Hippocampal formation (tissue), 2 donors: ENCODE measurements at regions not wholly inside any gene's neighbourhood (a gene's known extent, or its start where the extent isn't known, plus 50 kb on each side); places are given as distances from the start of the nearest gene placed in this dataset.

Source experiments
- DNase-seq, 2 donors: peaks; one replicate each; lab custom pipeline; 2025; lab: John Stamatoyannopoulos, UW

DNA sequence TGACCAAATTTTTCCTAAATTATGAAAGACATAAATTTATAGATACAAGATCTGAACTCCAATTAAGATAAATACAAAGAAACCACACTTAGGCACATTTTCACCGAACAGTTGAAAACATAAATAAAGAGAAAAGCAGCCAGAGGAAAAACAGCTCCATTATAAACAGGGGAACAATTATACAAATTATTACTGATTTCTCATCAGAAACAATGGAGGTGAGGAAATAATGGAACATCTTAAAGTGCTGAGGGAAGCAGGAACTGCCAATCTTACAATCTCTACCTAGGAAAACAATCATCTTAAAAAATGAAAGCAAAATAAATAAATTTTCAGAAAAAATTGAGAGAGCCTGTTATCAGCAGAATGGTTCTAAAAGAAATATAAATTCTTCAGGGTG, 234.4 kb upstream of the PMFBP1 start:
- DNase-seq = no peak

DNA sequence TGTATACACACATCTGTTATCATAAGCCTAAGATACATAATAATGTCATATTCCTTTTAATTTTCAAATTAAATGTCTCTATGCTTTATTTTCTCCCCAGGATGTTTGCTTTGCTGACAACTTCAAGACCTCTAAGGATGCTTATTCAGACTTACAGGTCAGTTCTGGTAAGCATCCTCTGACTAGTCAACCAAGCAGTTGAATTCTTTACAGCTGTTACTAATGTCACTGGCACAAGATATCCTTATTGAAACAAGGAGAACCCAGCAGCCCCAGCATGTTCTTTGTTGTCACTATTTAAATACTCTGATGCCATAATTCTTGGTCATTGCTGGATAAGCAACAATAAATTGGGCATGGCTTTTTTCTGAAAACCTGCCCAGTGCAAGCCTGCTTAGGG, 232.3 kb upstream of the PMFBP1 start:
- DNase-seq = no peak

DNA sequence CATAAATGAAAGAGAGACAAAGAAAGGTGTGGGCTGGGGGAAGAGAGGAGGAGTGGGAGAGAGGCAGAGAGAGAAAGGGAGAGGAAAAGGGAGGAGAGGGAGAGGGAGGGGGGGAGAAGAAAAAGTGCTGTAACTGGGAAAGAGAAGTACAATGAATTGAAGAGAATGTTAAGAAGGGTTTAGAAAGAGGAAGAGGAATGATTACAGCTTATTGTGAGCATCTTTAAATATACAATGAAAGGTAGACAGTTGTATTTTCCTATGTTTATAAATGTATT, 229.1 kb upstream of the PMFBP1 start:
- no peak for DNase-seq

DNA sequence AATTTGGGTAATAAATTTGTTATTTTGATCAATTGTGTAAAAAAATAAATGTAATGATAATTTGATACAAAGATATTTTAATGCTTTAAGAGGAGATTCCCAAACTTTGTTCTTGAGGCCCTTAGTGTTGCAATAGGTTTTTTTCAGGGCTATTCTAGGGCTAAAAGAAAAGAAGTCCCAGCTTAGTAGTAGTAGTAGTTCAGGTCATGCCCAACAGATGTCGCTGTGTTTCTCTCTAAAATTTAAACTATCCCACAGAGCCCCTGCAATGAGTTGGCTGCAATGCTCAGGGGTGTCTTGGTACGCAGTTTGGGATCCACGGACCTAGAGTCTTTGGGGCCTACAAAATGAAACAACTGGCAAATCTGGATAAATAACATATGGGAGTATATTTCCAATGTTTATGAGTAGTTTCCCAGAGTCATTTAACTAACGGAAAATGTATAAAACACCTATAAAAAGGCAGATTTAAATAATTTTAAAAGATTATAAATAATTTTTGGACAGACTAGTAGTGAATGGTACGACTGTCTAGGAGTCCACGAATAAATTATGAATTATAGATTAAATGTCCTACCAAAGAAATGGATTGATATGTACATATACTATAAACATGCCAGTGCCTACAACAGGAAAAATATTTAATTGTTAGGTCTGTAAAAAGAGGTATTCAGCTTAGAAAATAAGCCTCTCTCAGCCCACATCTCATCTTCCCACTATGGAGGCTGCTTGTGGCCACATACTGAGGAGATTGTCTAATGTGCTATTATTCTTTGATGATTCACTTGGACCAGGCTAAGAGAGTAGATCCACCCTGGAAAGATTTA, 228.5 kb upstream of the PMFBP1 start:
- peak; percentile 48 to 62 for DNase-seq

DNA sequence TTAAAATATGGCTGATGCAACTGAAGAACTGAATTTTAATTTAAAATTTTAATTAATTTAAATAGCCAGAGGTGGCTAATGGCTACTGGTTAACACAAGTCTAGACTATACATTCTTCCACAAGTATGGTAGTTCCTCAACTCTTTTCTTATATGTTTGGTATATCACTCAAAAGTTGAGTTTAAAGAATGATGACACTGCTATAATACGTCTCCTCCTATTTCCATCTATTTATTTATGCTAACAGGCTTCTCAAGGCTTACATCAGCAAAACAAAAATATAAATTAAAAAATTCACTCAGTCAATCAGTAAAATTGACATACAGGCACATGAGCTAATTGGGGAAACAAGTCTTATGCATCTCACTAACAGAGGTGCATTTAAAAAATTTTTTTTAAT, 227.9 kb upstream of the PMFBP1 start:
- no peak for DNase-seq

DNA sequence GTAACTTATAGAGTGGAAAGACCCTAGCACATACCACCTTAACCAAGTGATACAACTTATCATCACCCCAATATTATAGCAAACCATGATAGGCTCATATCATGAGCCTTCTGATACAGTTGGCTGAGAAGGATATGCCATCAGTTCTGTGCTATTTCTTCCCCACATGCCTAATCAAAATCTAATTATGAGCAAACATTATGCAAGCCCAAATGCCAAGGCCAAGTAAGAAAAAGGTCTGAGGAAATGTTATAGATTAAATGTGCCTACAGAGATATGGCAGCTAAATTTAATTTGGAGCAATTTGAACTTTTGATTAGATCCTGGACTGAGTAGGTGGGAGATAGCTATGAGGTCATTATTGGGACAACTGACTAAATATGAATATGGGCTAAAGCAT, 225.9 kb upstream of the PMFBP1 start:
- no peak for DNase-seq

DNA sequence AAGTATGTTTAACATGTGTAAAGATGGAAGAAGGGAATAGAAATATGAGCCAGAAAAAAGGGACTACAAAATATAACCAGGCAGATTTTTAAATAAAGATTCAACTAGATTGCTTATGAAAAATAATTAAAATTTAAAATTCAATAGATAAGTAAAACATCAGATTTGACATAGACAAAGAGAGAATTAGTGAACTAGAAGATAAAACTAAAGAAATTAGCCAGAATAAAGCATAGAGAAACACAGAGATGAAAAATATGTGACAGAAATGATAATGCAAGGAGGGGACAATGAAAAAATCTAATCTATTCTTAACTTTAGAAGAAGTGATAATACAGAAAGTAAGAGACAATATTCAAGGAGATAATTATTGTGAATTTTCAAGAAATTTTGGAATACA, 222.6 kb upstream of the PMFBP1 start:
- DNase-seq = no peak

DNA sequence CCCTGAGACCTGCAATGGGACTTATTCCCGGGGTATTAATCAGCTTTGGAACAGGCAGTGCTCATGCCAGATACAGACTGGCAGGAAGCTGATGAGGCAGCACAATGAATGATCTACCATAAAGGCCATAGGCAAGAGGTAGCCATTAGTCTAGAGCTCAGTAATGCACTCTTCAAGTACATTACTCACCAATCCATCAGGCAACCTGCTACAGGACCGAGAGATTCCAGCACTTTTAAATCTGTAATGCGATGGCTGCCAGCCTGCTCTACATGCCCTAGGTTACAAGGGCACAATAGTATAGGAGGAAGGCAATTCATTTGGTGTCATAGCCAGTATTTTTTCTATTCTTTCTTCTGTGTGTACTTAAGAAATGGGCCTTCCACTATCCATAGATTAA, 217.8 kb upstream of the PMFBP1 start:
- no peak for DNase-seq

DNA sequence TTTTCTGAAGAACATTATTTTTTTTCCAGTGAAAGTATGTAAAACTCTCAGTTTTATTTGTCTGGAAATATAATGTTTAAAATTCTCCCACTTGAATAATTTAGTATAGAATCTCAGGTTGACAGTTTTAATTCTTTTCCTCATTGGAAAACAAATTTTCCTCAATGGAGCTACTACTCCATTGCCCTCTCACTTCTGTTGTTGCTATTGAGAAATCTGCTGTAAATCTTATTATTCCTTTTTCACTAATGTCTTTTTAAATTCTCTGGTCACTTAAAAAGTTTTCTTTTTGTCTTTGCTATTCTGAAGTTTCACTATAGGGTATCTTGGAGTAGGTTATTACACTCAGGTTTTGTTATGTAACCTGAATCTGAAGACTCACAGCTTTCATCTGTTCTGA, 216.1 kb upstream of the PMFBP1 start:
- DNase-seq = no peak

DNA sequence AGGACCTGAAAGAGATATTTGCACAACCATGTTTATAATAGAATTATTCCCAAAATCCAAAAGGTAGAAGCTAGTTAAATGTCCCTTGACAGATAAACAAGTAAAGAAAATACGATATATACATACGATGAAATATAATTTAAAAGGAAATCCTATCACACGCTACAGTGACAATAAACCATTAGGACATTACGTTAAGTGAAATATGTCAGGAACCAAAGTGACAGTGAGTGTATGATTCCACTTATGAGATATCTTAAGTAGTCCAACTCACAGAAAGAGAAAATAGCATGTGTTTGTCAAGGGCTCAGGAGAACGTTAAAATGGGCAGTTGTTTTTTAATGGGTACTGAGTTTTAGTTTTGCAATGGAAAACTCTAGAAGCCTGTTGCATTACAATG, 212.7 kb upstream of the PMFBP1 start:
- no peak for DNase-seq

DNA sequence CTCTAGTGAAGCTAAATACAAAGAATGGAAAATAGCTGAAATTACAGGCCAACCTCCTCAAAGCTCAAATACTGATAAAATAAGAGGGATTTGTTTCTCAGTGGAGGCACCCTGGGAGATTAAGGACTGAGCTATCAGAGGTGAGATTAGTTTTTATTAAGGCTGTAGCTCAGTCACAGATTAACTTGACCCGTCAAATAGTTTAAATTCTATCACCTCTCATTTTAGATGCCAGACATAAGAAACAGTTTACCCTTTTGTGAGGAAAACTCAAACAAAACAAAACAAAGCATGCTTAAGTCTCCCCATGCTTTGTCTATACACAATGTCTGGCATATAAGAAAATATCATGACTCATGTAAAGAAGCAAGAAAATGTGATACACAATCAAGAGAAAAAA, 208.3 kb upstream of the PMFBP1 start:
- DNase-seq = no peak

DNA sequence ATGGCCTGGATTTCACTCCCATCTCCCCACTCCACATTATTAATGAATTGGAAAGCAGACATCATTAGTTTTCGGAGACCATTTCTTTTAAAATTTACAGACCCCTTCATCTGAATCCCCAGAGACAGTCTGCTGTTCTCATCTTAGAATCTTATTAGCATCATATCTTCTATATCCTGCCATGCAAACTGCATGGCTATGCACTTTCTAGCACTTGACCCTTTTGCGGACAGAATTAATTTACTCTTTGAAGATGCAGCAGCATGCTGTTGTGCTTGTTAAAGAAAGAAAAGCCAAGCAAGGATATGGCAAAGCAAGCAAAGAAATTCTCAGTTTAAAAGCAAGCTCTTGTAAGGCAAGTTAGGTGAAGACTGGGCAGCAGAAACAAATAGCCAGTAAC, 201.2 kb upstream of the PMFBP1 start:
- no peak for DNase-seq

DNA sequence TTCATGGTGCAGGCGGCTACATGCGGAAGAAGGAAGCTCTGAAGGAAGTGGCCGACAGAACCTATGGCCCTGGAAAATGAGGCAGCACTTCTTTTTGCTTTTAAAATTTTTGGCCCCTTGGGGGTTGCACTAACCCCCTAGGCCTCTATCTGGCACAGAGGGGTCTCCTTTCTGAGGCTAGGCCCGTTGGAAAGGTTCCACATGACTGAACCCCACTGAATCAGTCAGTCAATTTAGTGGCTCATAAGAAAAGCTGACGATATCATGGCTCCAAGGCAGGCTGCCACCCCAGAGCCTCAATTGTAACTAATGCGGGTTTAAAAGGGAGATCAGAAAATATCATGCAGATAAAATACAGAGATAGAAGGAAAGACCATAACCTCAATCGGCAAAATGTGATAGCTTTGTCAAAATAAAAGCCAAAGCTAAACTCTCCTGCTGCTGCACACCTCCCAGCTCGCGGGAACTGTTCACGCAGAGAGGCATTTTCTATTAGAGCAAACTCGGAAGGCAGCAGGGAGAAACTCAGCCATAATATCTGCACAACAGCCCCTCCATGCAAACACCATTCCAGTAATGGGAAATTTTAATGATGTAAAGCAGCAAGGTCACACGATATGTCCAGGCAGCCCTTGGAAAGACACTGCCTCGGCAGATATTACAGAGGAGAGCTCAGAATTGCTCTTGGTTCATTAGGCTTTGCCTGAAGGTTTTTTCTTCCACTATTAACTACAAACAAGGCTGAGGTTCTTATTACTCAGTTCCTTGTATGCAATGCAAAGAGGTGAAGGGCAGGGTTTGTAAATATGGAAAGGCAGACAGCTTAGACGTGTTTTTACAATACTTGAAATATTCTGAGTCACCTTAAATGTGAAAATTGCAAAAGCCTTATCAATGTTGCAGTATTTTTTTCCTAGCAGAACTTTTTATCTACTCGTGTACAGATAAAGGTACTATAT, 200.4 kb upstream of the PMFBP1 start:
- DNase-seq = no peak

DNA sequence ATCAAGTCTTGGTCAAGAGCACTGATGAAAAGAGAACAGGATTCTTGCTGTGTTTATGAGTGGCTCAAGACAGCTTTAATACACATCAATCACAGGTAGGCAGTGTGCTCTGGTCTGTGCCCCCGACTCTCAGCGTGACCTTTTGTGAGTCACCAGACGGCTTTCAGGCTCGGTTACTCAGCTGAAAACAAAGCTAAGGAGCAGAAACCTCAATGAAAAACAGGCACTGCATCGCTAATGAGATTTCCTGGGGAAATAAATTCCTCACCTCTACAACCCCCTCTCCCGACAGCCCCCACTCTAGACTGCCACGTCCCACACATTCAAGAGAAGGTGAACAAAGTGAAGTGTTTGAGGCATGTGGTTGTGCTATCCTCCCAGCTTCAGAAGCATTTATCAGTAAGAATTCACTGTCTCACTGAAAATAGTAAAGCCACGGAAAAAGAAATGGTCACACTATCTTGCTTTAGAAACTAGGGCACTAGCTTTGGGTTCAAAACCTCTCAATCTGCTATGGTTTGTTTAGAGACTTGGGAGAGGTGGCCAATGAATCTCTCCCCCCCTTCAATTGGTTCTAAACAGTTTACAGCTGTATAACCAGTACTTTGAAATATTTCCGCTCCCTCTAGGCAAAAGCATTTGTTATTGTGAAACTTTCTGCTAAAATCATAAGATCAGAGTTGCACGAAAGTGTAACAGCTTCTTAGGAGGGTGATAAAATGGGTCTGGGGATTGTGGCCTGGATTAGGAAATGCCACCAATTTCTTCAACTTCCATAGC, 199.5 kb upstream of the PMFBP1 start:
- no peak for DNase-seq

DNA sequence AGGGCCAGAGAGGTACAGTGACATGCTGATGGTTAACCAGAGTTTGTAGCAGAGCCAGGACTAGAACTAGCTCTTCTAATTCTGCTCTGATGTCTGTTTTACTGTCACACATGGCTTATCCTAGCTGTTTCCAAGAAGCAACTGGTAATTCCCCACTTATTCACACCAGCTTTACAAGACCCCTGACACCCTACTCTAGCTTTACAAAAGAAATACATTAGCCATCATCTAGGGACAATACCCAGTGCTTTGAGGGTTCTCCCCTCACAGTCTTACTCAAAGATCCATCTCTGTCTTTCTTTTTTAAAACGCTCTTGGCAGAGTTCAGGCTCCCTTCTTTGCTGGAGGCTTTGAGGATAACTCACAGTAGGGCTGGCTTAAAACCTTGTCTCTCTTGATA, 197.3 kb upstream of the PMFBP1 start:
- no peak for DNase-seq

DNA sequence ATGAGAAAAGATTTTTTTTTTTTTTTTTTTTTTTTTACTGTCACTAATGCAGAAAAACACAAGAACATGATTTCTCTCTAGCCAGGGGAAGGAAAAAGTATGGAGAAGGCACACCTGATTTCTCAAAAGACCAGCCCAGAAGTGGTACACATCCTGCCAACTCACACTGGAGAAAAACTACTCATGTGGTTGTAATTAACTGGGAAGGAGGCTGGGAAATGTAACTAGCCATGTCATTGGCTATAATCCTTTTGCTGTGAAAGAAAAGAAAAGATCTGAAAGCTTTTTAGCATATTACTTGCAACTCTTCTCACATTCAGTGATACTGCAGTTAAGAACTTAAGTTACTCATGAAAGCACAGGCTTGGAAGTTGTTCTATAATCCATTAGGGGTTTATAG, 195.9 kb upstream of the PMFBP1 start:
- no peak for DNase-seq

DNA sequence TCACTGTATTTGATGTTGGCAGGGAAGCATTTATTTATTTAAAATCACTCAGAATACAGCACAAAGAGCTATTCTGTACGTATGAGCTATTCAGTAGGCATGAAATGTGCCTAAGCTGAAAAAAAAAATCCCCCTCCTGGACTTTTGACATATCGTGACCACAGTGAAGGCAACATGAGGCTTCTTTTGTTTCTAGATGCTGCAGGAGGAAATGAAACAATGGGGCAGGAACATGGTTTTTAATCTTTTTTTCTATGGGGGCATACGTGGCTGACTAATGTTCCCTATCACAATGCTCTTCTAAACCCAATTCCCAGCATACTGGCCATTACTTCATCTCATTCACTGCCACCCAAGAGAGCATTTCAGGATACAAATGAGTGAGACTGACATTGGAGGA, 191.0 kb upstream of the PMFBP1 start:
- no peak for DNase-seq

DNA sequence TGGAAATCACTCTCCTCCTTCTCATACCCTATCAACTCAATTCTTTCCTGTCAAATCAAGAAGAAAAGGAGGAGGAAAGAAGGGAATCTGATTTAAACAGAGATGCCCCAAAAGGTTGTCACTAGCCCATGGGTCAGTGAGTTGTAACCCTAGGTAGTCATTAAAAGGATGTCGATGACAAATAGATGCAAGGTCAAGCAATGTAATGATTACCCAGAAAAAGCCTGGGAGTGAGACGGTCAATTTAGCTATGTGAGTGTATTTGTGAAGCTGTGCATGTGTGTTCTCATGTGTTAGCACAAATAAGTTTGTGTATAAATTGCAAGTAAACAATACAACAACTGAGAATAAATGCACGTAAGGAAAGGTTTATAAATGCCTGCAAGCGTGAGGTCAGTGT, 190.5 kb upstream of the PMFBP1 start:
- no peak for DNase-seq

DNA sequence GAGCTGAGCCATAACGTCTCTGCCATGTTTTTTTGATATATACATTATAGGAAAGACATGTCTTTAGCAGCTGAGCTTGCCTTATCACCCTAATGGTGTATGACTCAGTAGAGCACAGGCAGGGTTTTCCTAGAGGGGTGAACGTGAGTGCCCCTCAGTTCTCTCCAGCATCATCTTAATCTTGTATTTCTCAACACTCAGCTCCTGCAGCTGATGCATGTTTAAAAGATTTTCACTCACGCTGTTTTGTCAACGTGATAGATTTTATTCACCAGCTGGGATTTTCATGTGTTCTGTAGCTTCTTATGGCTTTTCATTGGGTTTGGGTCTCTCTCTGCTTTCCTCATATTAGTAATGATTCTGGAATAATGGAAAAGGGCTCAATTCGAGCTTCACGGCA, 186.0 kb upstream of the PMFBP1 start:
- no peak for DNase-seq

DNA sequence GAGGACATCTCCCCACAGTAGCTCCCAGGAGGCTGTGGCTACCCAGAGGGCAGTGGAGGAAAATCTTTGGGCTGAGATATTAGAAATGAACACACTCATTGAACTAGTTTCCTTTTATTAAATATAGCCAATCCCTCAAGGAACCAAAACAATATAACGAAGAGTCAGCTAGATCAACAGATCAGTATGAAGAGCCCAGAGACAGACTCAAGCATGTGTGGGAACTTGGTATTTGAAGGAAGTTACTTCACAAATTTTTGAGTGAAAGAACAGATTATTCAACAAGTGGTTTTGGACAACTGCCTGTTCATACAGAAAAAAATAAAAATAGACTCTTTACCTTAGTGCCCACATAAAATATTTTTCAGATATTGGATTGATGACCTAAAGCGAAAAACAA, 183.6 kb upstream of the PMFBP1 start:
- DNase-seq = no peak

DNA sequence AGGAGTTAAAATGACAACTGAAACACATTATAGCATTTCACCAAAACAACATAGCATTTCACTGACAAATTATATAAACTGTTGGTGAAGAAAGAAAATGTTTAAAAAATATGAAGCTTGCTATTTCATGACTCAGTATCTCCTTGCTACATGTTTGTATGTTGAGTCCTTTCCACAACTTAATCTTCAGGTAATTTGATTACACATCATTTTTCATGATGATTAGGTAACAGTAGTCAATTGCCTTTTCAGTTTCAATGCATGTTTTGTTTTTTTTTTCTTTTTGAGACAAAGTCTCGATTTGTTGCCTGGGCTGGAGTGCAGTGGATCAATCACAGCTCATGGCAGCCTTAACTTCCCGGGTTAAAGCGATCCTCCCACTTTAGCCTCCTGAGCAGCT, 177.8 kb upstream of the PMFBP1 start:
- DNase-seq = no peak

DNA sequence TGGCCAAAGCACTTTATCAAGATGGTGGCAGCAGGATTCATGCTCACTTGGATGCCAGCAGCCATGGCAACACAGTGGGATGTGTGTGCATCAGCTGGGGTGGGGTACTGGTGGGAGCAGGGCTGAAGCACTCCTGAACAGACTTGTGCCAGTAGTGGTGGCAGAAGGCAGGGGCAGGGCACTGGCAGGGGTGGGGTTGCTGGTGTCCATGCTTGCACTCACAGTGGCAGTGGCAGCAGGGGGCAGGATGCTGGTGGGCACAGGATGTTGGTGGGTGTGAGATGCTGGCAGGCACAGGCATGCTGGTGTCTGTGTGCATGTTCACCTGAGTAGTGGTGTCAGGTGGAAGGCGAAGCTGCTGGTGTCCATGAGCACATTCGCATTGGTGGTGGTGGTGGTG, 161.0 kb upstream of the PMFBP1 start:
- no peak for DNase-seq

DNA sequence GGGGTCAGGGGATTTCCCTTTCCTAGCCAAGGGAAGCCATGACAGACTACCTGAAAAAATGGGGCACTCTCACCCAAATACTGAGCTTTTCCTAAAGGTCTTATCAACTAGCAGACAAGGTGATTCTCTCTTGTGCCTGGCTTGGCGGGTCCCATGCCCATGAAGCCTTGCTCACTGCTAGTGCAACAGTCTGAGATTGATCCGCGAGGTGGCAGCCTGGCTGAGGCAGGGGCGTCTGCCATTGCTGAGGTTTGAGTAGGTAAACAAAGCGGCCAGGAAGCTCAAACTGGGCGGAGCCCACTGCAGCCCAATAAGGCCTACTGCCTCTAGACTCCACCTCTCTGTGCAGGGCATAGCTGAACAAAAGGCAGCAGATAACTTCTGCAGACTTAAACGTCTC, 152.6 kb upstream of the PMFBP1 start:
- DNase-seq = no peak
